ENCODE measurements at regions not wholly inside any gene's neighbourhood (a gene's known extent, or its start where the extent isn't known, plus 50 kb on each side); places are given as distances from the start of the nearest gene placed in this dataset.

DNA sequence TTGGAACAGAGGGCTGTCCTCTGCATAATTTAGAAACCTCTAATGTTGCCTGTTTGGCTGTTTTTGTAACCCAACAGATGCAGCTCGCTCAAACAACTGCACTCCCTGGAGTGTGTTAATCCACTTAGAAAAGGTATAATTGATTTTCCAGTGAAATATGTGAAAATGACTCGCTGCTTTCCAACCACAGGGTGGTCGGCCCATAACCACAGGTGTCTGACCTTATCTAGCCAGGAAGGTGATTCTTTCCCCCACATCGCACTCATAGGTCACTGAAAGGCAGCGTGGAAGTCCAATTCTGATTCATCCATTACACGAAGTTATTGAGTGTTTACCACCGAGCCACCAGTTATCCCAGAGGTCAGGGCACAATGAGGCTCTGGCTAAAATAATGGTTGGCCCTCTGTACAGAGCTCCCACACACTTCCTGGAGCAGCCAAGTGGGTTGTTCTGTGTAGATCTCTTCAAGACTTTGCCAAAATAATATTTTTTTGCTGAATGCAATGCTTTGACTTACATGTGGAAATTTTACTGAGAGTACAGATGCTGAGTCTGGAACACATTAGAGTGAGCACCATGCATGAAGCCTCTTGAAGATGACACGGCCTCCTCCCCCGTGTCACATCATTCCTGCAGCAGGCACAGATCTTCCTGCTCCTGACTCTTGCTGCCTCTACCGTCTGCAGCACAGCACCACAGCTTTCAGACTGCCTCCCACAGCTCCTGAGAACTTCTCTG, 396.2 kb downstream of the ZNF516 start:
- intact Hi-C loops (cut with micrococcal nuclease; ENCODE audit: unreplicated experiment) = no loop called here
- BruUV-seq (replicated peaks) = no TSS peak
- Mint-ChIP-seq H3K36me3 (ENCODE audit: insufficient read depth, unreplicated experiment) (no peaks in the 10 kb centered on the region), H3K27me3 (ENCODE audit: unreplicated experiment) (no peaks in the 10 kb centered on the region), H3K4me3 (ENCODE audit: low read depth, unreplicated experiment) (no peak overlapping the region), H3K27ac (ENCODE audit: unreplicated experiment) (no peak overlapping the region), H3K4me1 (ENCODE audit: low read depth, unreplicated experiment) (no peaks in the 10 kb centered on the region), H3K9me3 (ENCODE audit: low read depth, unreplicated experiment) (peaks cover 11% of the 10 kb centered on the region)
- DNase-seq = no peak
- TF ChIP-seq, protein P1, sequence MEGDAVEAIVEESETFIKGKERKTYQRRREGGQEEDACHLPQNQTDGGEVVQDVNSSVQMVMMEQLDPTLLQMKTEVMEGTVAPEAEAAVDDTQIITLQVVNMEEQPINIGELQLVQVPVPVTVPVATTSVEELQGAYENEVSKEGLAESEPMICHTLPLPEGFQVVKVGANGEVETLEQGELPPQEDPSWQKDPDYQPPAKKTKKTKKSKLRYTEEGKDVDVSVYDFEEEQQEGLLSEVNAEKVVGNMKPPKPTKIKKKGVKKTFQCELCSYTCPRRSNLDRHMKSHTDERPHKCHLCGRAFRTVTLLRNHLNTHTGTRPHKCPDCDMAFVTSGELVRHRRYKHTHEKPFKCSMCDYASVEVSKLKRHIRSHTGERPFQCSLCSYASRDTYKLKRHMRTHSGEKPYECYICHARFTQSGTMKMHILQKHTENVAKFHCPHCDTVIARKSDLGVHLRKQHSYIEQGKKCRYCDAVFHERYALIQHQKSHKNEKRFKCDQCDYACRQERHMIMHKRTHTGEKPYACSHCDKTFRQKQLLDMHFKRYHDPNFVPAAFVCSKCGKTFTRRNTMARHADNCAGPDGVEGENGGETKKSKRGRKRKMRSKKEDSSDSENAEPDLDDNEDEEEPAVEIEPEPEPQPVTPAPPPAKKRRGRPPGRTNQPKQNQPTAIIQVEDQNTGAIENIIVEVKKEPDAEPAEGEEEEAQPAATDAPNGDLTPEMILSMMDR (IDR thresholded peaks at IDR 0.05; ENCODE audit: unreplicated experiment) = no peak
- CTCF ChIA-PET = no interaction called here

DNA sequence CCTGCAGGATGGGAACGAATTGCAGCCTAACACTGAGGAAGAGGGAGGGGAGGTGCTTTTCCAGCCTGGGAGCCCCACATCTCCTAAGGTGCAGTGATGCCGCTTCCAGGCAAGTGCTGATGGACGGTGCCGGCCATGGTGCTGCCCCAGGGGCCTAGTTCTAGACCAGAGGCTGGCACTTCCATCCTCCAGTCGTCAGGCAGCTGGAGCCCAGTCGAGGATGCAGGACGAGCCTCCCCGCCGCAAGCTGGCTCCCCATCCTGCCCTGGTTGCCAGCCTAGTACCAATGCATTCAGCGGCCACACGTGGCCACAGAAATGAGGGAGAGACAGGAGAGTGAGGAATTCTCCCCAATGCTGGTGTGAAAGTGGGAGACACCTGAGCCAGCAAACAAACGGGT, 413.5 kb downstream of the ZNF516 start:
- no TSS peak for BruUV-seq (replicated peaks)
- Mint-ChIP-seq H3K27ac (ENCODE audit: unreplicated experiment) (no peak overlapping the region), H3K27me3 (ENCODE audit: unreplicated experiment) (no peaks in the 10 kb centered on the region), H3K9me3 (ENCODE audit: low read depth, unreplicated experiment) (peaks cover 7% of the 10 kb centered on the region), H3K36me3 (ENCODE audit: insufficient read depth, unreplicated experiment) (no peaks in the 10 kb centered on the region), H3K4me1 (ENCODE audit: low read depth, unreplicated experiment) (no peaks in the 10 kb centered on the region), H3K4me3 (ENCODE audit: low read depth, unreplicated experiment) (no peak overlapping the region)
- no peak for DNase-seq
- TF ChIP-seq, protein P1 (IDR thresholded peaks at IDR 0.05; ENCODE audit: unreplicated experiment) = no peak
- CTCF ChIA-PET = no interaction called here
- intact Hi-C loops (cut with micrococcal nuclease; ENCODE audit: unreplicated experiment) = no loop called here

DNA sequence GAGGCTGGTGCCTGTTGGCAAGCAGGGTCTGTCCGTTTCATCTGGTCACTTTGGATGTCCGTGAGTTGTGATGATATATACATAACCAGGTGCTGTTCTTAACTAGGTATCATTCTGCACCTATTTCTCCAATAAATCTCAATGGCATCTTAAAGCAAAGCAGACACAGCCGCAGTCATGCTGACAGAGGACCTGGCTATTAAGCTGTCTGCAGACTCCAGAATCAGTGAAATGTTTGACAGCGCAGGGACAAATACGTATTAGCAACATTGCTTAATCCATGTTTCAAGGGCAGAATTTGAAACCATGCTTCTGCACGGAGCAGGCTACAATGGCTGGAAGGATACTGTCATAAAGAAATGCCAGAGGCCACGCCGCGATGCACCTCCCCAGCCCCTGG, 414.6 kb downstream of the ZNF516 start:
- CTCF ChIA-PET = no interaction called here
- intact Hi-C loops (cut with micrococcal nuclease; ENCODE audit: unreplicated experiment) = no loop called here
- no TSS peak for BruUV-seq (replicated peaks)
- no peak overlapping the region for H3K4me3 Mint-ChIP-seq (ENCODE audit: low read depth, unreplicated experiment)
- TF ChIP-seq, protein P1 (IDR thresholded peaks at IDR 0.05; ENCODE audit: unreplicated experiment) = no peak
- H3K9me3 Mint-ChIP-seq (ENCODE audit: low read depth, unreplicated experiment) = peaks cover 7% of the 10 kb centered on the region
- no peak for DNase-seq
- no peaks in the 10 kb centered on the region for H3K4me1 Mint-ChIP-seq (ENCODE audit: low read depth, unreplicated experiment)
- H3K27ac Mint-ChIP-seq (ENCODE audit: unreplicated experiment) = no peak overlapping the region
- H3K27me3 Mint-ChIP-seq (ENCODE audit: unreplicated experiment) = no peaks in the 10 kb centered on the region
- no peaks in the 10 kb centered on the region for H3K36me3 Mint-ChIP-seq (ENCODE audit: insufficient read depth, unreplicated experiment)

DNA sequence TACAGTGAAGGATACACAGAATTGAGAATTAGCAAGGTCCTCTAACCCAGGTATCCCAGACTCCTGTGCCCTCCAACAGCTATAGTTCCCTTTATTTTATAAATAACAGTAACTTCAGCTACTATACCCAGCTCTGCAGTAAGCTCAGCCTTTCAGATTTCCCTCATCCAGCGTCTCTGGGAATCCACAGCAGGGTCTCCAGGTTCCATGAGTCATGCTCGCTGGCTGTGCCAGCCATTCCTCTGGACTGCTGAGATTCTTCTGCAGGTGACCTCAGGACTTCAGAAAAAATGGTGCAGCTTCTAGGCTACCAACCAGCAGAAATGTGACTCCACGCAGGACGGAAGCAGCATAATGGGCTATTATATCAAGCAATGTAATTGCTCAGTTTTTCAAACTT, 419.3 kb downstream of the ZNF516 start:
- Mint-ChIP-seq H3K27ac (ENCODE audit: unreplicated experiment) (no peak overlapping the region), H3K27me3 (ENCODE audit: unreplicated experiment) (no peaks in the 10 kb centered on the region), H3K4me1 (ENCODE audit: low read depth, unreplicated experiment) (no peaks in the 10 kb centered on the region), H3K36me3 (ENCODE audit: insufficient read depth, unreplicated experiment) (no peaks in the 10 kb centered on the region), H3K4me3 (ENCODE audit: low read depth, unreplicated experiment) (no peak overlapping the region), H3K9me3 (ENCODE audit: low read depth, unreplicated experiment) (peaks cover 21% of the 10 kb centered on the region)
- CTCF ChIA-PET = no interaction called here
- TF ChIP-seq, protein P1 (IDR thresholded peaks at IDR 0.05; ENCODE audit: unreplicated experiment) = no peak
- no TSS peak for BruUV-seq (replicated peaks)
- intact Hi-C loops (cut with micrococcal nuclease; ENCODE audit: unreplicated experiment) = no loop called here
- DNase-seq = no peak

Data from Calu3 (cell line).